NCI-H2107 (cell line): ENCODE measurements at regions not wholly inside any gene's neighbourhood (a gene's known extent, or its start where the extent isn't known, plus 50 kb on each side); places are given as distances from the start of the nearest gene placed in this dataset.
"Not testable (repeated sequence)": the region's sequence is repeated elsewhere in the genome, so short reads cannot be mapped to it uniquely, and the experiment has no call there.

Experiments
- DNase-seq: peaks from one replicate; lab custom pipeline; 2025; lab: John Stamatoyannopoulos, UW

DNA sequence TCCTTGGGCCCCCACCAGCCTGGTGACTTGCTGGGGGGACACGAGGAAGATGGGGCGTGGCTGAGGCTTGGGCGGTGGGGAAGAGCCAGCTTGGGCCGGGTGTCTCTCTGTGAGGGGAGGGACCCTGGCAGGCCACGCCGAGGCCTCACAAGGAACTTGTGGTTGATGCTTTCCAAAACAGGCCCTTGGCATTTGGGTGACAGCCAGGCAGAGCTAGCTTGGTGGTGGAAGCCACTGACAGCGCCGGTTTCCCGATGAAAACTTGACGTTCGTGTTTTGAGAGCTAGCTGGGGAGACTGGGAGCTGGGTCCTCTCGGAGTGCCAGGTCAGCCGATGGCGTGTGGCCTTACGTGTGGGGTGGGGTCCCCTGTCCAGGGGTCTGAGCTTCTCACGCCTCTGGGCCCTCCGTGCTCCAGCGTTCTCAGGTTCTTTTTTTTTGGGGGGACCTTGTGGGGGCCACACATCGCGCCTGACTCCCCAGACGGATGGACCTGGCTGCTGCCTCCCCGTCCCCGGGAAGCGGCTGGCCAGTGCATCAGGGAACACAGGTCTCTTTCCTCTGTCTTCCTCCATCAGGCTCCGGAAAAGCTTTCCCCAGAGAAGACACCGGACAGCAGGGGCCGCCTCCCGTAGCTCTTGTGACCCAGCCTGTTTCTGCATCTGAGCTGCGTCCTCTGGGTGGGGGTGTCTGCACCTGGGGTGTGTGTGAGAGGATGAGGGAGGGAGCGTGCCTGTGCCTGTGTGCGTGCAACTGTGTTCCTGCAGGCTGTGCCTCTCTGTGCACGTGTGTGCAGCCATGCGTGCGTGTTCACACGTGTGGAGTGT is 129.3 kb upstream of the LPCAT1 start:
- DNase-seq, result no peak

DNA sequence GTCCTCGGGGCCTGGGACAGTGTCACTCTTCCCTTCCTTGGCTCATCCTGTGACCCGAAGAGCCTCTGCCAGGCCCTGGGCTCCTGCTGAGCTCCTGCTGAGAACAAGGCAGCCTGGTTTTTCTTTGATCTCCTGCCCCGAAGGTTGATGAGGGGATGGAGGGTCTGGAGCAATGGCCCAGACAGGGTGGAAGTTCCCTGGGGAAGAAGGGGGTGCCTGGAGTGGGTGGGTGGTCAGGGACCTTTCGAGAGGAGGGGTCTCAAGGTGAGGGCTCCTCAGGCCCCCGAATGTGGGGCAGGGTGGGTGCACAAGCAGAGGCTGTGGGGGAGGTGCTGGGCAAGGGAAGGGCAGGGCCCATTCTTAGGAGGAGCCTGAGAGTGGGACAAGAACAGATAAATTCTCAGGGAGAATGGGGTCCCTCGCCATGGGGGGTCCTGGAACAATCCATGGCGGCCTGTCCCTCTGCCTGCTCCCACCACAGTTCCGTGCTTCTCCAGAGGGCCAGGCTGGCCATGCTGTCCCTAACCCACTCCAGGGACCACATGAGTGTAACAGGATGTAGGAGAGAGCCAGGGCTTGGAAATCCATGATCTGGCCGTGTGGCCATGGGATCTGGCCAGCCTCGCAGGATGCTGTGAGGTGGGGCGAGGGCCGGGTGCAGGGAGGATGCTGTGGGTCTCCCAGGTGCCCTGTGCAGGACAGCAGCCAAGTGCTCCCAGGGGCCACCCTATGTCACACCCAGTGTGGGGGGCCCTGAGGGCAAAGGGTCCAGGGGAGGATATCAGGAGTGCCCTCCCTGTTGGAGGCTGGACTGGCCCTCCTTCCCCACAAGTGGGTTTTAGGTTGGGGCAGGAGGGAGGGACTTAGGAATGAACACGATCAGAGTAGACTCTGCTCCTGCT is 128.5 kb upstream of the LPCAT1 start:
- DNase-seq, result no peak

DNA sequence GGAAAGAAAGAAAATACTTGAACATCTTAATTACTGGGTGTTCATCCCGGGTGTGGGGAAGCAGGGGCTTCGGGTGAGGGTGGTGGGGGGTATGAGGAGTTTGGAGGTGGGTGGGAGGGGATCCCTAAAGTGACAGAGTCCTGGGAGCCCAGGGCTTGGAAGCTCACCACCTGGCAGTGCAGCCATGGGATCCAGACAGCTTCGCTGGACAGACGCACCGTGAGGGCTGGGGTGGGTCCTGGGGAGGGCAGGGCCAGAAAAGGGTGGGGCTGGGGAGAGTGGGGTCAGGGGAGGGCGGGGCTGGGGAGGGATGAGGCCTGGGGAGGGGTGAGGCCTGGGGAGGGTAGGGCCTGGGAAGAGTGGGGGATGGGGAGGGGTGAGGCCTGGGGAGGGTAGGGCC is 127.5 kb upstream of the LPCAT1 start:
- DNase-seq, result no peak

DNA sequence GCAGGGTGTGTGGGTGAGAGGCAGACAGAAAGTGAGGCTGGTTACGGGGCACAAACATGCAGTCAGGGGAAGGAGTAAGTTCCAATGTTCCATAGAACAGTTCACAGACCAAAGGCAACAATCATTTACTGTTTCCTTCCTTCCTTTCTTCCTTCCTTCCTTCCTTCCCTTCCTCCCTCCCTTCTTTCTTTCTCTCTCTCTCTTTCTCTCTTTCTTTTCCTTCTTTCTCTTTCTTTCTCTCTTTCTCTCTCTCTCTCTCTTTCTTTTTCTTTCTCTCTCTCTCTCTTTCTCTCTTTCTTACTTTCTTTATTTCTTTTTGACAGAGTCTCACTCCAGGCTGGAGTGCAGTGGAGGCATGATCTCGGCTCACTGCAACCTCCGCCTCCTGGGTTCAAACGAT is 125.8 kb upstream of the LPCAT1 start:
- no peak for DNase-seq

DNA sequence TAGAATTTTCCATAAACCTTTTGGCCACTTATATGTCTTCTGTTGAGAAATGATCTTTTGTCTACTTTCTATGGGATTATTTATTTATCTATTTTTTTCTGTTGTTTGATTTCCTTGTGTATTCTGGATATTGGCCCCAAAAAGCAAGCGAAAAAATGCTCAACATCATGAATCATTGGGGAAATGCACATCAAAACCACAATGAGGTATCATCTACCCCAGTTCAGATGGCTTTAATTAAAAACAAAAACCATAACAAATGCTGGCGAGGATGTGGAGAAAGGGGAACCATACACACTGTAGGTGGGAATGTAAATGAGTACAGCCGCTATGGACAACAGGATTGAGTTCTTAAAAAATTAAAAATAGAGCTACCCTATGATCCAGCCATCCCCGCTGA is 125.0 kb upstream of the LPCAT1 start:
- no peak for DNase-seq

GRCh38 chr5:1647580-1647979 is 123.8 kb upstream of the LPCAT1 start:
- DNase-seq, result no peak

DNA sequence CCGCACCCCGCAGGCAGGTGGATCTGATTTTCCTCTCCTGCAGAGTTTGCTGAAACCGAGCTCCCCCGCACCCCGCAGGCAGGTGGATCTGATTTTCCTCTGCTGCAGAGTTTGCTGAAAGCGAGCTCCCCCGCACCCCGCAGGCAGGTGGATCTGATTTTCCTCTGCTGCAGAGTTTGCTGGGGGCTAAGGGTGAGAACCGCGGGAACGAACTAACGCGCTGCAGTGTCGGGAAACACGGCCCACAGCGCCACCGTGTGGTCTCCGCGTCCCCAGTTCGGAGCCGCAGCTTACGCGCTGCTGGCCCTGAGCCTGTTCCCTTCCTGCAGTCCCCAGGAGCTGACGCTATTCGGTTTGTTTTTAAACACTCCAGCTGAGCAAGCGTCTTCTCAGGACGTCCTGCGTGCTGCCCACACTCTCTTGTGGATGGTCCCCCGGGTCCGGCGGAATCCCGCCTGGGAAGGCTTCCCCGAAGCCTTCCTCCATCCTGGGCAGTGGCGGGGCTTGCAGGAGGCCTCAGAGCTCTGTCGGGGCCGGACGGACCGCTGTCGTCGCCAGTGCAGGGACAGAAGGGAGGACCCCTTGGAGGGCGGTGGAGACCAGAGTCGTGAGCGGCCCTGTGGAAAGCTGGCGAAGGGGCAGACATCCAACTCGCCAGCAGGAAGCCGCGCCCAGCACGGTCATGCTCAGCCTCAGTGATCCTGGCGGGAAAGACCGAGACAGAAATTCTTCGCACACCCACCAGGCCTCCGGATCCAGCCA is 121.2 kb upstream of the LPCAT1 start:
- peak; percentile 91 for DNase-seq

GRCh38 chr5:1644393-1644809 is 120.6 kb upstream of the LPCAT1 start:
- not testable (repeated sequence) for DNase-seq

DNA sequence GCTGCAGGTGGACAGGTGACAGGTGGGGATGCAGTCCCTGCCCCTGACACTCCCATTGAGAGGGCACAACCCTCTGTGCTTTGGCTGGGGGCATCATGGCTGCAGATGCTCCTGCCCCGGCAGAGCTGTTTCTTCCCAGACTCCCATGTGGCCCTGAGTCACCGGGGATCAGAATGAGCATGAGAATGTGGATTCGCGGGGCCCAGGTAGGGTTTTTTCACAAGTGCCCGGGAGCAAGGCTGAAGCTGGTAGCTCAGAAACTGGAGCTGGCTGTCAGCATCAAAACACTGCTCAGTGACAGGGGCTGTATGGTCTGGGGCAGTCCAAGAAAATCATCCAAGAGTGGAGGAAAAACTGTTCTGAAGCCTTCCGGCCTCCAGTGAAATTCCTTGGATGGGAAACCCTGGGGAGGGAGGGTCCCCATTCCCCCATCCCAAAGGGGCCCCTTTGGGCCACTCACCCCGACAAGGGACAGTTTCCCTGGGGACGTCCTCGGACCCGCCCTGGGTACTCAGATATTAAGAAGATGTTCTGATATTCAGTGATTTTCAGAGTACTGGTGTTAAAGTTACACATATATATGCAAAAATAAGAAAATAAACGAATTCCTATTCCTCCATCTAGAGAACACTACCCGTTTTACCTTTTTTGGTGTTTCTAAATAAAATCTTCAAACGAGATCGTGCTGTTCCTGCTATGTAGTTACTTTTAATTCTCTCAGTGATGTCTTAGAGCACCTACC is 120.1 kb upstream of the LPCAT1 start:
- no peak for DNase-seq

DNA sequence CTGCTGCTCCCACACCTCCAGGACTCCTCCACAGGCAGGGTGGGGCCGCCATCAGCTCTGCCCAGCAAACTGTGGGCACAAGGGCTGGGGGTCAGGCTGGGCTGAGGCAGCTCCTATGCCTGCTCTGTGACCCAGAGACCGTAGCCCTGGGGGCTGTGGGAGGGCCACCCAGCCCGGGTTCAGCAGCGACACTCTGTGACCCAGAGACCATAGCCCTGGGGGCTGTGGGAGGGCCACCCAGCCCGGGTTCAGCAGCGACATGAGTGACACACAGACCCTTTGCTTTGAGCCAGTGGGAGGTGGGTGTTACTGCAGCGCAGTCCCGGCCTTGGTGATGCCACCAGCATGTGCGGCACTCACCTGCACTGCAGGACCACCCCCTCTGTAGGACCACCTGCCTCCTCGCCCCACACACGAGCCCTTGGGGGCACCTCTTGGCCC is 118.9 kb upstream of the LPCAT1 start:
- DNase-seq, result no peak

GRCh38 chr5:1642221-1642620 is 118.5 kb upstream of the LPCAT1 start:
- DNase-seq, result no peak

GRCh38 chr5:1641560-1642166 is 117.9 kb upstream of the LPCAT1 start:
- peak; percentile 75 for DNase-seq

GRCh38 chr5:1641041-1641440 is 117.3 kb upstream of the LPCAT1 start:
- DNase-seq, result no peak

DNA sequence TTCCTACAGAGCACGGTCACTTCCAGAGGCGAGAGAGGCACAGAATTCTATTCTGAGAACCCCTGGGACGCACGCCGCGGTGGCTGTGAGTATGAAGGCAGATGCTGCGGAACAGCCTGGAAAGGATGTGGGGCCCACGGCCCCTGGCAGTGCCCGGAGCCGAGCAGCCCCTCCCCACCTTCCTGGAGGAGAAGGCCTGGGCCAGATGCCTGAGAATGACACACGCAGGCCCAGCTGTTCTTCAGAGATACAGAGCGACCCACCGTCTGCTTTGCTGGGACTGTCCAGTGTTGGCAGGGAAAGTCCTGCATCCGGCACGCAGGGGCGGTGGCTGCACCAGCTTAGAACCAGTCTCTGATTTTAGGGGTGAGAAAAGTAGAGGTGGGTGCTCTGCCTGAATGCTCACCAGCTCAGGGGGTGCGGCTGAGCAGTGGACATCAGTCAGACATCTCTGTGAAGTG is 116.7 kb upstream of the LPCAT1 start:
- DNase-seq, result no peak

DNA sequence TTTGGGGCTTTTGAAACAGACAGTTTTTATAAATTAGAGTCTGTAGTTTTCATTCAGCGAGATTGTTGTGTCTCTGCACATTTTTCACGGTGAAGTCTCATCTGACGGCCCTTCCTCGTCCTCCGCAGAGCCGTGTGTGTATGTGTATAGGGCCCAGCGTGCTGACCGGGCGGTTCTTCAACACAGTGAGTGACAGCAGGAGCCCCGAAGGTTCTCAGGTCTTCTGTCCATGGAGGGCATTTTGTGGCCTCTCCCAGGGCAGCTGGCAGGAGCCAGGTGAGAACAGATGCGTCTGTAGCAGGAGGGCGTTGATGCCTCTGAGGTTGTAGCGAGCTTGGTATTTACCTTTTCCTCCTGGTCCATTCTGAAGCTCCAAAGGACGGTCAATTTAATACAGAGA is 116.0 kb upstream of the LPCAT1 start:
- DNase-seq, result no peak

GRCh38 chr5:1638658-1639400 is 115.1 kb upstream of the LPCAT1 start:
- DNase-seq, result no peak

DNA sequence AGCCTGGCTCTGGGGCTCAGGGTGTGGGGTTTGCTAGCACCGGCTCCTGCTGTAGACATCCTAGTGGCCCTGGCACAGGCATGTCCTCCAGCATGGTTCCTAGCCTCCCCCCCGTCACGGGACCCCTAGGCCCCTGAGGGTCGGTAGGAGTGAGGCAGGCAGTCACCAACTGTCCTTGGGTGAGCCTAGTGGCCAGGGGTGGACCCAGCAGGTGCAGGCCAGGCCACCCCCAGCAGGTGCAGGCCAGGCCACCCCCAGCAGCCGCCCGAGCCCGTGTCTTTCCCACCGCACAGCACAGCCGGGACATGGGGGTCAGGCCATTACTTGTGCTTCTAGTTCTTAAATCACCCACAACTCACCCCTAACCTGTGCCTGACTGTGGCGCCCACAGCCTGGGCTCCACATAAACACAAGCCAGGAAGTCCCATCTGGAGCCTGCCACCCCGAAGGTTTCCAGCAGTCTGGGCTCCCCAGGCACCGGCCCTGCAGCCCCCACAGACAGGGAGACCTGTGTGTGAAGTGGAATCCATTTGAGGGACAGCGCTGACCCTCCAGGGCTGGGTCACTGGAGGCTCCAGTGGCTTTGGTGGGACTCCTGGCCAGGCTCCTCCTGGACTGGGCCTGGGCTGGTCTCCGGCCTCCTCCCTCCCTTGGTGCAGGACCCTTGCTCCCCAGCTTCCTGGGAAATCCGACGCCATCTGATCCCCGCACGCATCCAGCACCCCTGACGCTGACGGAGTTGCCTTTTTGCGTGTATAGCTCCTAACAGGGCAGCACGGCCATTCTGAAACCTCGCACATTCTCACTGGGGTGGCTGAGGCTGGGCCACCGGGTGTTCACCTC is 114.1 kb upstream of the LPCAT1 start:
- no peak for DNase-seq

DNA sequence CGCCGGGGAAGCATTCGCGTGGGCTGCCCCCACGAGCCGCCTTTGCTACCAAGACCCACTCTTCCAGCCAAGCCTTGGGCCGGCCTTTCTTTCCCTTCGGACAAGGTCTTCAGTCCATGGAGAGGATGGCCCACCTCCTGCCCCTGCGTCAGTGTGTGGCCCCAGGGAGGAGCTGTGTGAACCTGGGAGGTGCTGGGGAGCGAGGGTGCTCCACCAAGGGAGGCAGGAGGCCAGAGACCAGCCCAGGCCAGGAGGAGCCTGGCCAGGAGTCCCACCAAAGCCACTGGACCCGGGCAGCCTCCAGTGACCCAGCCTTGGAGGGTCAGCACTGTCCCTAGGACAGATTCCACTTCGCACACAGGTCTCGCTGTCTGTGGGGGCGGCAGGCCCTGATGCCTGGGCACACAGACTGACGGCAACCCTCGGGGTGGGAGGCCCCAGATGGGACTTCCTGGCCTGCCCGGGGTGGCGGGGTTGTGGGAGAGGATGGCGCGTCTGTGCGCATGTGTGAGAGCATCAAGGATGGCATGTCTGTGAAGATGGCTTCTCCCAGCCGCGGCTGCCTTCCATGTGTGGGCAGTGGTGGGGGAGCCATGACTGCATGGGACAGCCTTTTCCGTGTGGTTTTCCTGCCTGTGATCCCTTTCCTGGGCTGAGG is 113.3 kb upstream of the LPCAT1 start:
- no peak for DNase-seq
